NB4 (cell line): ENCODE measurements at regions not wholly inside any gene's neighbourhood (a gene's known extent, or its start where the extent isn't known, plus 50 kb on each side); places are given as distances from the start of the nearest gene placed in this dataset.

Experiments
- MYC ChIP-seq: IDR thresholded peaks from 2 replicates; pipeline ENCODE4 v1.6.1; 2011; ENCODE audit warnings: low read depth, low read length
- POLR2A ChIP-seq: IDR thresholded peaks from 2 replicates; pipeline ENCODE4 v1.6.1; 2011; ENCODE audit warnings: mild to moderate bottlenecking; ENCODE audit not compliant: insufficient read length; ENCODE audit errors: extremely low read depth
- TF ChIP-seq, protein P1 (sequence below): IDR thresholded peaks from 2 replicates; pipeline ENCODE4 v1.6.1; 2011; ENCODE audit warnings: low read depth, low read length
- TF ChIP-seq, protein P2 (sequence below): IDR thresholded peaks from one replicate; pipeline ENCODE4 v1.5.1; 2012; ENCODE audit warnings: low read depth, low read length

DNA sequence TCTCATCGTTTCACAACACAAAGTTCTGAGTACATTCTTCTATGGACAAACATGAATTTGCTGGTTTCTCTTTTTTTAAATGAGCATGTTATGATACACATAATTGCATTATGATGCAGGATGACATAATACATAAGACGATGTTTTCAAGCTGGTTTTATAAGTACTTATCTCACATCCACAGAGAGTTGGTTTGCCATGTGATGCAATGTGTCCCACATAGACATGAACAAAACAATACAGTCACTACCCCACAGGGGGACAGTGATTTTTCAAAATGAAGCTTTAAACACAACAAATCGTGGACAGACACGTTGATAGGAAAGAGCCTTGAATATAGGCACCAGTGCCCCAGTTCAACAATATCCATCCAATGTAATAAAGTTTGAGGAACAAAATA lies 447.1 kb downstream of the KLF12 start:
- no peak for TF ChIP-seq POLR2A
- TF ChIP-seq, protein P1, sequence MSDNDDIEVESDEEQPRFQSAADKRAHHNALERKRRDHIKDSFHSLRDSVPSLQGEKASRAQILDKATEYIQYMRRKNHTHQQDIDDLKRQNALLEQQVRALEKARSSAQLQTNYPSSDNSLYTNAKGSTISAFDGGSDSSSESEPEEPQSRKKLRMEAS, result no peak
- TF ChIP-seq, protein P2, sequence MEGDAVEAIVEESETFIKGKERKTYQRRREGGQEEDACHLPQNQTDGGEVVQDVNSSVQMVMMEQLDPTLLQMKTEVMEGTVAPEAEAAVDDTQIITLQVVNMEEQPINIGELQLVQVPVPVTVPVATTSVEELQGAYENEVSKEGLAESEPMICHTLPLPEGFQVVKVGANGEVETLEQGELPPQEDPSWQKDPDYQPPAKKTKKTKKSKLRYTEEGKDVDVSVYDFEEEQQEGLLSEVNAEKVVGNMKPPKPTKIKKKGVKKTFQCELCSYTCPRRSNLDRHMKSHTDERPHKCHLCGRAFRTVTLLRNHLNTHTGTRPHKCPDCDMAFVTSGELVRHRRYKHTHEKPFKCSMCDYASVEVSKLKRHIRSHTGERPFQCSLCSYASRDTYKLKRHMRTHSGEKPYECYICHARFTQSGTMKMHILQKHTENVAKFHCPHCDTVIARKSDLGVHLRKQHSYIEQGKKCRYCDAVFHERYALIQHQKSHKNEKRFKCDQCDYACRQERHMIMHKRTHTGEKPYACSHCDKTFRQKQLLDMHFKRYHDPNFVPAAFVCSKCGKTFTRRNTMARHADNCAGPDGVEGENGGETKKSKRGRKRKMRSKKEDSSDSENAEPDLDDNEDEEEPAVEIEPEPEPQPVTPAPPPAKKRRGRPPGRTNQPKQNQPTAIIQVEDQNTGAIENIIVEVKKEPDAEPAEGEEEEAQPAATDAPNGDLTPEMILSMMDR, result no peak
- no peak for TF ChIP-seq MYC
